ENCODE measurements at regions not wholly inside any gene's neighbourhood (a gene's known extent, or its start where the extent isn't known, plus 50 kb on each side); places are given as distances from the start of the nearest gene placed in this dataset.

DNA sequence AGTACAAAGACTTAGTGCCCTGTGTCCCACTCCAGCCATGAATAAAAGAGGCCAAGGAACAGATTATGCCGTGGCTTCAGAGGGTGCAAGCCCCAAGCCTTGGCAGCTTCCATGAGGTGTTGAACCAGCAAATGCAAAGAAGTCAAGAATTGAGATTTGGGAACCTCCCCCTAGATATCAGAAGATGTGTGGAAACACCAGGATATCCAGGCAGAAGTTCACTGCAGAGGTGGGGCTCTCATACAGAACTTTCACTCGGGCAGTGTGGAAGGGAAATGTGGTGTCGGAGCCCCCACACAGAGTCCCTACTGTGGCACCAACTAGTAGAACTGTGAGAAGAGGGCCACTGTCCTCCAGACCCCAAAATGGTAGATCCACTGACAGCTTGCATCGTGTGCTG is 2421.4 kb downstream of the PCDH9 start (continued):
- TF ChIP-seq, protein P1, sequence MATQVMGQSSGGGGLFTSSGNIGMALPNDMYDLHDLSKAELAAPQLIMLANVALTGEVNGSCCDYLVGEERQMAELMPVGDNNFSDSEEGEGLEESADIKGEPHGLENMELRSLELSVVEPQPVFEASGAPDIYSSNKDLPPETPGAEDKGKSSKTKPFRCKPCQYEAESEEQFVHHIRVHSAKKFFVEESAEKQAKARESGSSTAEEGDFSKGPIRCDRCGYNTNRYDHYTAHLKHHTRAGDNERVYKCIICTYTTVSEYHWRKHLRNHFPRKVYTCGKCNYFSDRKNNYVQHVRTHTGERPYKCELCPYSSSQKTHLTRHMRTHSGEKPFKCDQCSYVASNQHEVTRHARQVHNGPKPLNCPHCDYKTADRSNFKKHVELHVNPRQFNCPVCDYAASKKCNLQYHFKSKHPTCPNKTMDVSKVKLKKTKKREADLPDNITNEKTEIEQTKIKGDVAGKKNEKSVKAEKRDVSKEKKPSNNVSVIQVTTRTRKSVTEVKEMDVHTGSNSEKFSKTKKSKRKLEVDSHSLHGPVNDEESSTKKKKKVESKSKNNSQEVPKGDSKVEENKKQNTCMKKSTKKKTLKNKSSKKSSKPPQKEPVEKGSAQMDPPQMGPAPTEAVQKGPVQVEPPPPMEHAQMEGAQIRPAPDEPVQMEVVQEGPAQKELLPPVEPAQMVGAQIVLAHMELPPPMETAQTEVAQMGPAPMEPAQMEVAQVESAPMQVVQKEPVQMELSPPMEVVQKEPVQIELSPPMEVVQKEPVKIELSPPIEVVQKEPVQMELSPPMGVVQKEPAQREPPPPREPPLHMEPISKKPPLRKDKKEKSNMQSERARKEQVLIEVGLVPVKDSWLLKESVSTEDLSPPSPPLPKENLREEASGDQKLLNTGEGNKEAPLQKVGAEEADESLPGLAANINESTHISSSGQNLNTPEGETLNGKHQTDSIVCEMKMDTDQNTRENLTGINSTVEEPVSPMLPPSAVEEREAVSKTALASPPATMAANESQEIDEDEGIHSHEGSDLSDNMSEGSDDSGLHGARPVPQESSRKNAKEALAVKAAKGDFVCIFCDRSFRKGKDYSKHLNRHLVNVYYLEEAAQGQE (IDR thresholded peaks at IDR 0.05; ENCODE audit: unreplicated experiment): no peak
- TF ChIP-seq CREB1 (CRISPR knock-in tag; IDR thresholded peaks at IDR 0.05; ENCODE audit: low read depth): no peak

DNA sequence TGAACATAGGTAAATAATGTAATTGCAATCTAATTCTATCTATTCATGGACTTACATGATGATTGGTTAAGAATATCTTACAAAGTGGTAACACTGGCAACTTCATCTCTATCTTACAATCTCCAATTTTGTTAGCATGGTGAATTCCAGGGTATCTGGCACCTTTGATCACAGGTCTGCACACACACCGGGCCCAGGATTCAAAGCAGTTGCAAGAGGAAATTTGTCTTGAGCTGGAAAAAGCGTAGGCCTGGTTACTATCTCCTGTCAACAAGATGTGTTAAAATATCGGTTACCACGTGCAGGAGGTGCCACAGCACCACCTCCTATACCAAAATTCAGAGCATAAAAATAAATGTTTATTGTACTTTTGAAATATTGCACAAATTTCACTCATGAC is 2428.4 kb downstream of the PCDH9 start:
- H3K4me3 Mint-ChIP-seq: no peak overlapping the region
- H3K9me3 Mint-ChIP-seq: no peaks in the 10 kb centered on the region
- no peak overlapping the region for H3K4me2 ChIP-seq
- no peak overlapping the region for H3K27ac Mint-ChIP-seq
- H3K27ac ChIP-seq (ENCODE audit: low read depth): no peak overlapping the region
- no peak for DNase-seq (ENCODE audit: low spot score)
- H3K4me1 ChIP-seq (ENCODE audit: insufficient read depth): no peaks in the 10 kb centered on the region
- no peak overlapping the region for H3K4me3 ChIP-seq
- no peak overlapping the region for H2AFZ ChIP-seq
- H3K79me2 ChIP-seq (replicated peaks; ENCODE audit: insufficient read depth): no peaks in the 10 kb centered on the region
- H3K36me3 ChIP-seq (ENCODE audit: insufficient read depth): no peaks in the 10 kb centered on the region
- no peaks in the 10 kb centered on the region for H4K20me1 ChIP-seq (replicated peaks; ENCODE audit: insufficient read depth)
- H3K36me3 Mint-ChIP-seq (ENCODE audit: low read depth): no peaks in the 10 kb centered on the region
- no peaks in the 10 kb centered on the region for H3K27me3 ChIP-seq (ENCODE audit: insufficient read depth)
- no peaks in the 10 kb centered on the region for H3K4me1 Mint-ChIP-seq
- no peak for ATAC-seq
- H3K27me3 Mint-ChIP-seq (ENCODE audit: insufficient read depth, low read depth, poor library complexity): no peaks in the 10 kb centered on the region
- H3F3A ChIP-seq (replicated peaks; ENCODE audit: low read depth): no peaks in the 10 kb centered on the region
- H3K9me2 ChIP-seq (ENCODE audit: insufficient read depth): no peaks in the 10 kb centered on the region
- TF ChIP-seq ZNF331 (CRISPR knock-in tag; IDR thresholded peaks at IDR 0.05; ENCODE audit: low read depth) (no peak), EZH2 (IDR thresholded peaks at IDR 0.05; ENCODE audit: low read depth, unreplicated experiment) (no peak), NANOG (IDR thresholded peaks at IDR 0.05; ENCODE audit: borderline replicate concordance) (no peak), JUNB (IDR thresholded peaks at IDR 0.05; ENCODE audit: unreplicated experiment) (no peak)
- TF ChIP-seq, protein P1 (IDR thresholded peaks at IDR 0.05; ENCODE audit: unreplicated experiment): no peak
- TF ChIP-seq, protein P2, sequence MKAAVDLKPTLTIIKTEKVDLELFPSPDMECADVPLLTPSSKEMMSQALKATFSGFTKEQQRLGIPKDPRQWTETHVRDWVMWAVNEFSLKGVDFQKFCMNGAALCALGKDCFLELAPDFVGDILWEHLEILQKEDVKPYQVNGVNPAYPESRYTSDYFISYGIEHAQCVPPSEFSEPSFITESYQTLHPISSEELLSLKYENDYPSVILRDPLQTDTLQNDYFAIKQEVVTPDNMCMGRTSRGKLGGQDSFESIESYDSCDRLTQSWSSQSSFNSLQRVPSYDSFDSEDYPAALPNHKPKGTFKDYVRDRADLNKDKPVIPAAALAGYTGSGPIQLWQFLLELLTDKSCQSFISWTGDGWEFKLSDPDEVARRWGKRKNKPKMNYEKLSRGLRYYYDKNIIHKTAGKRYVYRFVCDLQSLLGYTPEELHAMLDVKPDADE (IDR thresholded peaks at IDR 0.05): no peak
- TF ChIP-seq, protein P3, sequence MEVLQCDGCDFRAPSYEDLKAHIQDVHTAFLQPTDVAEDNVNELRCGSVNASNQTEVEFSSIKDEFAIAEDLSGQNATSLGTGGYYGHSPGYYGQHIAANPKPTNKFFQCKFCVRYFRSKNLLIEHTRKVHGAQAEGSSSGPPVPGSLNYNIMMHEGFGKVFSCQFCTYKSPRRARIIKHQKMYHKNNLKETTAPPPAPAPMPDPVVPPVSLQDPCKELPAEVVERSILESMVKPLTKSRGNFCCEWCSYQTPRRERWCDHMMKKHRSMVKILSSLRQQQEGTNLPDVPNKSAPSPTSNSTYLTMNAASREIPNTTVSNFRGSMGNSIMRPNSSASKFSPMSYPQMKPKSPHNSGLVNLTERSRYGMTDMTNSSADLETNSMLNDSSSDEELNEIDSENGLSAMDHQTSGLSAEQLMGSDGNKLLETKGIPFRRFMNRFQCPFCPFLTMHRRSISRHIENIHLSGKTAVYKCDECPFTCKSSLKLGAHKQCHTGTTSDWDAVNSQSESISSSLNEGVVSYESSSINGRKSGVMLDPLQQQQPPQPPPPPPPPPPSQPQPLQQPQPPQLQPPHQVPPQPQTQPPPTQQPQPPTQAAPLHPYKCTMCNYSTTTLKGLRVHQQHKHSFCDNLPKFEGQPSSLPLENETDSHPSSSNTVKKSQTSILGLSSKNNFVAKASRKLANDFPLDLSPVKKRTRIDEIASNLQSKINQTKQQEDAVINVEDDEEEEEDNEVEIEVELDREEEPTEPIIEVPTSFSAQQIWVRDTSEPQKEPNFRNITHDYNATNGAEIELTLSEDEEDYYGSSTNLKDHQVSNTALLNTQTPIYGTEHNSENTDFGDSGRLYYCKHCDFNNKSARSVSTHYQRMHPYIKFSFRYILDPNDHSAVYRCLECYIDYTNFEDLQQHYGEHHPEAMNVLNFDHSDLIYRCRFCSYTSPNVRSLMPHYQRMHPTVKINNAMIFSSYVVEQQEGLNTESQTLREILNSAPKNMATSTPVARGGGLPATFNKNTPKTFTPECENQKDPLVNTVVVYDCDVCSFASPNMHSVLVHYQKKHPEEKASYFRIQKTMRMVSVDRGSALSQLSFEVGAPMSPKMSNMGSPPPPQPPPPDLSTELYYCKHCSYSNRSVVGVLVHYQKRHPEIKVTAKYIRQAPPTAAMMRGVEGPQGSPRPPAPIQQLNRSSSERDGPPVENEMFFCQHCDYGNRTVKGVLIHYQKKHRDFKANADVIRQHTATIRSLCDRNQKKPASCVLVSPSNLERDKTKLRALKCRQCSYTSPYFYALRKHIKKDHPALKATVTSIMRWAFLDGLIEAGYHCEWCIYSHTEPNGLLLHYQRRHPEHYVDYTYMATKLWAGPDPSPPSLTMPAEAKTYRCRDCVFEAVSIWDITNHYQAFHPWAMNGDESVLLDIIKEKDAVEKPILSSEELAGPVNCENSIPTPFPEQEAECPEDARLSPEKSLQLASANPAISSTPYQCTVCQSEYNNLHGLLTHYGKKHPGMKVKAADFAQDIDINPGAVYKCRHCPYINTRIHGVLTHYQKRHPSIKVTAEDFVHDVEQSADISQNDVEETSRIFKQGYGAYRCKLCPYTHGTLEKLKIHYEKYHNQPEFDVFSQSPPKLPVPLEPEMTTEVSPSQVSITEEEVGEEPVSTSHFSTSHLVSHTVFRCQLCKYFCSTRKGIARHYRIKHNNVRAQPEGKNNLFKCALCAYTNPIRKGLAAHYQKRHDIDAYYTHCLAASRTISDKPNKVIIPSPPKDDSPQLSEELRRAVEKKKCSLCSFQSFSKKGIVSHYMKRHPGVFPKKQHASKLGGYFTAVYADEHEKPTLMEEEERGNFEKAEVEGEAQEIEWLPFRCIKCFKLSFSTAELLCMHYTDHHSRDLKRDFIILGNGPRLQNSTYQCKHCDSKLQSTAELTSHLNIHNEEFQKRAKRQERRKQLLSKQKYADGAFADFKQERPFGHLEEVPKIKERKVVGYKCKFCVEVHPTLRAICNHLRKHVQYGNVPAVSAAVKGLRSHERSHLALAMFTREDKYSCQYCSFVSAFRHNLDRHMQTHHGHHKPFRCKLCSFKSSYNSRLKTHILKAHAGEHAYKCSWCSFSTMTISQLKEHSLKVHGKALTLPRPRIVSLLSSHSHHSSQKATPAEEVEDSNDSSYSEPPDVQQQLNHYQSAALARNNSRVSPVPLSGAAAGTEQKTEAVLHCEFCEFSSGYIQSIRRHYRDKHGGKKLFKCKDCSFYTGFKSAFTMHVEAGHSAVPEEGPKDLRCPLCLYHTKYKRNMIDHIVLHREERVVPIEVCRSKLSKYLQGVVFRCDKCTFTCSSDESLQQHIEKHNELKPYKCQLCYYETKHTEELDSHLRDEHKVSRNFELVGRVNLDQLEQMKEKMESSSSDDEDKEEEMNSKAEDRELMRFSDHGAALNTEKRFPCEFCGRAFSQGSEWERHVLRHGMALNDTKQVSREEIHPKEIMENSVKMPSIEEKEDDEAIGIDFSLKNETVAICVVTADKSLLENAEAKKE (CRISPR knock-in tag; IDR thresholded peaks at IDR 0.05): no peak
- TF ChIP-seq, protein P4, sequence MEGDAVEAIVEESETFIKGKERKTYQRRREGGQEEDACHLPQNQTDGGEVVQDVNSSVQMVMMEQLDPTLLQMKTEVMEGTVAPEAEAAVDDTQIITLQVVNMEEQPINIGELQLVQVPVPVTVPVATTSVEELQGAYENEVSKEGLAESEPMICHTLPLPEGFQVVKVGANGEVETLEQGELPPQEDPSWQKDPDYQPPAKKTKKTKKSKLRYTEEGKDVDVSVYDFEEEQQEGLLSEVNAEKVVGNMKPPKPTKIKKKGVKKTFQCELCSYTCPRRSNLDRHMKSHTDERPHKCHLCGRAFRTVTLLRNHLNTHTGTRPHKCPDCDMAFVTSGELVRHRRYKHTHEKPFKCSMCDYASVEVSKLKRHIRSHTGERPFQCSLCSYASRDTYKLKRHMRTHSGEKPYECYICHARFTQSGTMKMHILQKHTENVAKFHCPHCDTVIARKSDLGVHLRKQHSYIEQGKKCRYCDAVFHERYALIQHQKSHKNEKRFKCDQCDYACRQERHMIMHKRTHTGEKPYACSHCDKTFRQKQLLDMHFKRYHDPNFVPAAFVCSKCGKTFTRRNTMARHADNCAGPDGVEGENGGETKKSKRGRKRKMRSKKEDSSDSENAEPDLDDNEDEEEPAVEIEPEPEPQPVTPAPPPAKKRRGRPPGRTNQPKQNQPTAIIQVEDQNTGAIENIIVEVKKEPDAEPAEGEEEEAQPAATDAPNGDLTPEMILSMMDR (conservative IDR thresholded peaks at IDR 0.05; ENCODE audit: low read depth in 2 of 2): no peak

Measured in GM23338 (cell line).